ENCODE measurements at regions not wholly inside any gene's neighbourhood (a gene's known extent, or its start where the extent isn't known, plus 50 kb on each side); places are given as distances from the start of the nearest gene placed in this dataset.

- TF ChIP-seq, protein P1, sequence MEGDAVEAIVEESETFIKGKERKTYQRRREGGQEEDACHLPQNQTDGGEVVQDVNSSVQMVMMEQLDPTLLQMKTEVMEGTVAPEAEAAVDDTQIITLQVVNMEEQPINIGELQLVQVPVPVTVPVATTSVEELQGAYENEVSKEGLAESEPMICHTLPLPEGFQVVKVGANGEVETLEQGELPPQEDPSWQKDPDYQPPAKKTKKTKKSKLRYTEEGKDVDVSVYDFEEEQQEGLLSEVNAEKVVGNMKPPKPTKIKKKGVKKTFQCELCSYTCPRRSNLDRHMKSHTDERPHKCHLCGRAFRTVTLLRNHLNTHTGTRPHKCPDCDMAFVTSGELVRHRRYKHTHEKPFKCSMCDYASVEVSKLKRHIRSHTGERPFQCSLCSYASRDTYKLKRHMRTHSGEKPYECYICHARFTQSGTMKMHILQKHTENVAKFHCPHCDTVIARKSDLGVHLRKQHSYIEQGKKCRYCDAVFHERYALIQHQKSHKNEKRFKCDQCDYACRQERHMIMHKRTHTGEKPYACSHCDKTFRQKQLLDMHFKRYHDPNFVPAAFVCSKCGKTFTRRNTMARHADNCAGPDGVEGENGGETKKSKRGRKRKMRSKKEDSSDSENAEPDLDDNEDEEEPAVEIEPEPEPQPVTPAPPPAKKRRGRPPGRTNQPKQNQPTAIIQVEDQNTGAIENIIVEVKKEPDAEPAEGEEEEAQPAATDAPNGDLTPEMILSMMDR (conservative IDR thresholded peaks at IDR 0.05; ENCODE audit: low read depth, low read length): no peak
- H3K4me3 ChIP-seq (ENCODE audit: low read depth, low read length): no peak overlapping the region
- DNase-seq (ENCODE audit: low read depth): no peak
These were observed 1249.0 kb upstream of the FAM98A start for GRCh38 chr2:34848132-34848531.

GRCh38 chr2:34844629-34845028 lies 1245.5 kb upstream of the FAM98A start:
- no peak overlapping the region for H3K4me3 ChIP-seq (ENCODE audit: low read depth, low read length)
- no peak for DNase-seq (ENCODE audit: low read depth)
- TF ChIP-seq, protein P1 (conservative IDR thresholded peaks at IDR 0.05; ENCODE audit: low read depth, low read length): no peak

- TF ChIP-seq, protein P1 (conservative IDR thresholded peaks at IDR 0.05; ENCODE audit: low read depth, low read length): no peak
- no peak overlapping the region for H3K4me3 ChIP-seq (ENCODE audit: low read depth, low read length)
- no peak for DNase-seq (ENCODE audit: low read depth)
These were observed 1239.3 kb upstream of the FAM98A start for GRCh38 chr2:34838408-34838807.

DNA sequence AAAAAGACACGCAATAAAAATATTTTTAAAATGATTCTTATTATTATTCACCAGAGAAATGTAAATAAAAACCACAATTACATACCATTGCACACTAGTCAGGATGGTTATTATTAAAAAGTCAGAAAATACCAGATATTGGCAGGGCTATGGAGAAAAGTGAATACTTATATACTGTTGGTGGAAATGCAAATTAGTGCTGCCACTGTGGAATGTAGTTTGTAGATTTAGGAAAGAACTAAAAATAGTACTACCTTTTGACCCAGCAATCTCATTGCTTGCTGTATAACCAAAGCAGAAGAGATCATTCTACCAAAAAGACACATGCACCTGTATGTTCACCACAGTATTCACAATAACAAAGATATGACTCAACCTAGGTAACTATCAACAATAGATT lies 1237.3 kb upstream of the FAM98A start:
- TF ChIP-seq, protein P1 (conservative IDR thresholded peaks at IDR 0.05; ENCODE audit: low read depth, low read length): no peak
- DNase-seq (ENCODE audit: low read depth): no peak
- no peak overlapping the region for H3K4me3 ChIP-seq (ENCODE audit: low read depth, low read length)

- DNase-seq (ENCODE audit: low read depth): no peak
- TF ChIP-seq, protein P1 (conservative IDR thresholded peaks at IDR 0.05; ENCODE audit: low read depth, low read length): no peak
- no peak overlapping the region for H3K4me3 ChIP-seq (ENCODE audit: low read depth, low read length)
These were observed 1232.0 kb upstream of the FAM98A start for GRCh38 chr2:34831096-34831495.

DNA sequence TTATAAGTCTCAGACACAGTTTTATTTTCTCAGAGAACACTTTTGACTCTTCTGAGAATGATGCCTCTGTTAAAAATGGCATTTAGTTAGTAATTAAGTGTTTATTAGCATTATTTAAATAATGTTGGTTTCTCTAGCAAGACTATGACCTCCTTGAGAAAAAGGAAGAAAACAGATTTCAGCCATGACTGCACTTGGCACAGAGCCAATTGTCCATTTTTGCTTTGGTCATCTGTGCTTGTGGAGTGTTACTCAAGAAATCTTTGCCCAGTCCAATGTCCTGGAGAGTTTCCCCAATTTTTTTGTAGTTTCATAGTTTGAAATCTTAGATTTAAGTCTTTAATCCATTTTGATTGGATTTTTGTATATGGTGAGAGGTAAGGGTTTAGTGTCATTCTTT lies 1229.4 kb upstream of the FAM98A start:
- no peak for DNase-seq (ENCODE audit: low read depth)
- TF ChIP-seq, protein P1 (conservative IDR thresholded peaks at IDR 0.05; ENCODE audit: low read depth, low read length): no peak
- H3K4me3 ChIP-seq (ENCODE audit: low read depth, low read length): no peak overlapping the region

GRCh38 chr2:34827398-34827797 lies 1228.3 kb upstream of the FAM98A start:
- DNase-seq (ENCODE audit: low read depth): no peak
- TF ChIP-seq, protein P1 (conservative IDR thresholded peaks at IDR 0.05; ENCODE audit: low read depth, low read length): no peak
- no peak overlapping the region for H3K4me3 ChIP-seq (ENCODE audit: low read depth, low read length)
